ENCODE measurements at regions not wholly inside any gene's neighbourhood (a gene's known extent, or its start where the extent isn't known, plus 50 kb on each side); places are given as distances from the start of the nearest gene placed in this dataset.
"Not testable (repeated sequence)": the region's sequence is repeated elsewhere in the genome, so short reads cannot be mapped to it uniquely, and the experiment has no call there.

GRCh38 chr11:28799316-28799715 lies 691.1 kb downstream of the METTL15 start:
- DNase-seq: no peak

GRCh38 chr11:28798286-28798685 lies 690.1 kb downstream of the METTL15 start:
- DNase-seq: no peak

DNA sequence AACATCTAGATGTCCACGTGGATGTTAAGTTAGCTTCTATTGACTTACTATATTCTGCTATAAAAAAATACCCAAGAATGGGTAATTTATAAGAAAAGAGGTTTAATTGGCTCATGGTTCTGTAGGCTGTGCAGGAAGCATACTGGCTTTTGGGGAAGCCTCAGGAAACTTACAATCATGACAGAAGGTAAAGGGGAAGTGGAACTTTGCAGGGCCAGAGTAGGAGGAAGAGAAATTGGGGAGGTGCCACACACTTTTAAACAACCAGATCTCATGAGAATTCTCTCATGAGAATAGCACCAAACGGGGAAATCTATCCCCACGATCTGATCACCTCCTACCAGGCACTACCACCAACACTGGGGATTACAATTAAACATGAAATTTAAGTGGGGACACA lies 689.3 kb downstream of the METTL15 start:
- no peak for DNase-seq

DNA sequence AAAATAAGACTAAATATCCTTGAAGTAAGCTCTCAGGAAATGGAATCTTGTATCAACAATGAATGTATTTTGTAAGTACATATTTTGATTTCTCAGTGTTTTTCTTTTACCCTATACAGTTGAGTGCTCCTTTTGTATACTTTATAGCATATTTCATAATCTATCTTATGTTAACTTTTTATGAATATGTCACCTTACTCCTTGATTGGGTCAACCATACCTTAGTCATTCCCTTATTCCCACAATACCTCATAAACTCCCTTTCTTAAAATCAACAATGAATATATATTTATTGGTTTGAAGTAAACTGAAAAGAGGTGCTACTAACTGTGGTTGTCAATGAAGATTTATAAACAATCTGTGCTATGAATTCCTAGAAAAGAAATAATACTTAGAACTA lies 686.2 kb downstream of the METTL15 start:
- no peak for DNase-seq

GRCh38 chr11:28793282-28793738 lies 685.1 kb downstream of the METTL15 start:
- no peak for DNase-seq

- no peak for DNase-seq
These were observed 684.7 kb downstream of the METTL15 start for GRCh38 chr11:28792856-28793255.

DNA sequence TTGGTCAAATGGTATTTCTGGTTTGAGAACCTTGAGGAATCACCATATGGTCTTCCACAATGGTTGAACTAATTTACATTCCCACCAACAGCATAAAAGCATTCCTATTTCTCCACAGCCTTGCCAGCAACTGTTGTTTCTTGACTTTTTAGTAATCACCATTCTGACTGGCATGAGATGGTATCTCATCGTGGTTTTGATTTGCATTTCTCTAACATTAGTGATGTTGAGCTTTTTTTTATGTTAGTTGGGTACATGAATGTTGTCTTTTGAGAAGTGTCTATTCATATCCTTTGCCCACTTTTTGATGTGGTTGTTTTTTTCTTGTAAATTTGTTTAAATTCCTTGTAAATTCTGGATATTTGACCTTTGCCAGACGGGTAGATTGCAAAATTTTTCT lies 679.7 kb downstream of the METTL15 start:
- DNase-seq: not testable (repeated sequence)

DNA sequence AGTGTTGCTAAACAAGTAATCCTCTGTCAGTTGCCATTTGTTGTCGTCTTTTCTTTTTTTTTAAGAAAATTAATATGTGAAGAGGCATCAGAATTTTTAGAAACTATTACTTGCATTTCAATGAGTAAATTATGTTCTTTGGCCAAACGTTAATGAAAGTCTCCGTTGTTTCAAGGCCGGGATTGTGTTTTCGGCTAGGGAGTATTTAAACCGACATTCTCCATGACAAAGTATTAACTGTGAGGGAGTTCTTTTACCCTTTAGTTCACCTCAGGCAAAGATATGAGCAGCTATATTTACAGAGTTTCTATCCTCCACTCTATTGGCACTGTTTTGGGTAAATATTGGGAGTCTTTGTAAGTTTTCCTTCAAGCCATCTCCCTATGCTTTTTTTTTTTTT lies 668.9 kb downstream of the METTL15 start:
- no peak for DNase-seq

DNA sequence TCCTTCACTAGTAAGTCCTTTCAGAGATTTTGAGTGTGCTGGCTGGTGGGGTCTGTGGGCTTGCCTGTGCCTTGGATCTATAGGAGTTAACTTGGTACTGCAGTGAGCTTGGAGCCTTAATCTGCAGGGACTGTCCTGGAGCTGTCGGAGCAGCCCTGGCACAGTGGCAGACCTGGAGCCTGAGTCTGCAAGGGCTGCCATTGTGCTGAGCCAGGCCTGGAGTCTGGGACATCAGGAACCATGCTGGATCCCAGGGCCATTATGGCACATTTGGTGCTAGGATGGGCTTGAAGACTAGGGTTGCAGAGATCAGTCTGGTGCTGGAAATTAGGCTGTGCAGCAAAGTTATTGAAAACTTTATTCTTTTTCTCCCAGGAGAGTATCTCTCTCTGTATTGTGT lies 665.4 kb downstream of the METTL15 start:
- no peak for DNase-seq

DNA sequence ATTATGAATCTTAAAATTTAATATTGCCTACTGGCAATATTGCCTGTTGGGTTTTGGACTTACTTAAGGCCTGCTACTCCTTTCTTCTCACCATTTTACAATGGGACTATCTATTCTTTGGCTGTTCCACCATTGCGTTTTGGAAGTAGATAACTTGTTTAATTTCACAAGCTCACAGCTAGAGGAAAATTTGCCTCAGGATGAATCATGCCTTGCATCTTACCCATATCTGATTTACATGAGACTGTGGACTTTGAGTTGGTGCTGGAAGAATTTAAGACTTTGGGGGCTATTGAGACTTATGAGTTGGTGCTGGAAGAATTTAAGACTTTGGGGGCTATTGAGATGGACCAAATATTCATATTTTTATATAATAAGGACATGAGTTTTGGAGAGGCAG lies 662.6 kb downstream of the METTL15 start:
- no peak for DNase-seq

DNA sequence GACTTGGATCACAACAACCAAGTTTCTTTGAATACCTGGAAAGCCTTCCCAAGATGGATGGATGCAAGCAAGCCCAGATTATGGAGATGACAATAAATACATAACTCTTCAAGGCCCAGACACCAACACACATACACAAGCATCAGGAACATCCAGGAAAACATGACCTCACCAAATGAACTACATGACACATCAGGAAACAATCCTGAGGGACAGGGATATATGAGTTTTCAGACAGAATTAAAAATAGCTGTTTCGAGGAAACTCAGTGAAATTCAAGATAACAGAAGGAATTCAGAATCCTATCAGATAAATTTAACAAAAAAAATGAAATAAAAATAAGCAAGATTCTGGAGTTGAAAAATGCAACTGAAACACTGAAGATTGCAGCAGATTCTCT lies 659.4 kb downstream of the METTL15 start:
- DNase-seq: no peak

- DNase-seq: no peak
These were observed 655.7 kb downstream of the METTL15 start for GRCh38 chr11:28763876-28764275.

- DNase-seq: no peak
These were observed 655.0 kb downstream of the METTL15 start for GRCh38 chr11:28763151-28763550.

GRCh38 chr11:28760676-28761390 lies 652.6 kb downstream of the METTL15 start:
- no peak for DNase-seq

DNA sequence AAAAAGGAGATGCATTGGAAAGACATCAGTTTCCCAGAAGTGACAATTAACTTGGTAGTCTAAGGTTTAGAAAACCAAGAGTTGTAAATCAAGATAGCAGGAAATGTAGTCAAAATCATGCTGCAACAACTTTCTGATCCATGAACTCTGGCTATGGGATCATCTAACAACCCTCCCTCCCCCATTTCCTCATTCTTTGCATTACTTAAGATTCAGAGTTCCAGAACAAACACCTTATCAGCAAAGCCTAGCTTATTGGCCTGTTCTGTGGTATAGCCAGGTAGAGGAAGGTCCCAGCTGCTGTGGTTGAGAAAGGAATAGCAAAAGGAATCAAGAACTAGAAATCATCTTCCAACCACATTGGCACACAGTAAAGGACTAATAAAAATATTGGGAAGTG lies 651.1 kb downstream of the METTL15 start:
- DNase-seq: no peak

DNA sequence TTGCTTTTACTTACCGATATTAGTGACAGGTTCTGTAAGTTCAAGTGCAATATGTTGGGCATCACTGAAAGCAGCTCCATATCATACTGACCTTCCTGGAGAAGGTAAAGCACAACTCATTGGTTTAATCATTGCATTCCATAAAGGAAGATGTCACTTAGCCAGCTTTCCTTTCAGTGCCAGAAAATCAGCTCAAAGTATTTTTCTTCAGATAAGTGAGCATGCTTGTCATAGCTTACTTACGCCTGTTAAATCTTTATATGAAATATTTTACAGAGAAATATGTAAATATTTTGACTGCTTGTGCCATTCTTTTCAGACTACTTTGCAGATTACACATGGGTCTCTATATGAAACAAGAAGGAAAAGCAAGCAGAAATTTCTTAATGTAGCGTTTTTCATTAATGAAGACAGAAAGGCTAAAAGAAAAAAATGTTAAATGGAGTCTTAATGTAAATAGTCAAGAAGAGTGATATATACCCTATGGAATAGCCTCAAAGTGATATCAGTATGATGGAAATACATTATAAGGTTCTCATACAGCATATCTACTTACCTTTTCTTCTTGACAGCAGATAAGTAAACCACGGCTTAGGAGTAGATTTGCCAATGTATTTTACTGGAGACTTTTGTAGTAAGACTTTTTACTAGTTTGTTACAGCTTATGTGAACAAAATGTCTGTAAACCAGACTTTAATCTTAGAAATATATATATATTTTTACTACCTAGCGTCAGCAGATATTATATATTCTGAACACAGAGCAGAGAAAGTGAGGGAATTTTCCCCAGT lies 649.7 kb downstream of the METTL15 start:
- DNase-seq: no peak

GRCh38 chr11:28756977-28757376 lies 648.8 kb downstream of the METTL15 start:
- DNase-seq: no peak

DNA sequence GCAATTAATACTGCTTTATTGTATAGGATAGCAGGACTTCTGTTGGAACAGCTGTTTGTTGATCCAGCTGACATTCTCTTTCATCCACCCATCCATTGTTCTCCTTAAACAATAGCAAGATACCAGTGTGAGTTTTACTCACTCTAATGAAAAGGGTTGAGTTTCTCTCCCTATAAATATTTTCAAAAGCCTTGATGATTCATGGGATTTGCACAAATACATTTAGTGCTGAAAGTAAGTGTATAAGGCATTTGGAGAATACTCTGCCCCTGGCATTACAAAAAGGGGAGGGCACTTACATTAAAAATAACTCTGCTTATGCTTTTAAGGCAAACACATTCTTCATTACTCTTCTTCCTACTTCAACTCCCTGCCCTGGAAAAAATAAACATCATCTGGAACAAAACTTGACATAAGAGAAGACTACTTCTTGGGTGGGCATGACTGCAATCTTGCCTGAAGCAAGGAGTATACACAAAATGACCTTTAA lies 634.9 kb downstream of the METTL15 start:
- peak; percentile 2 for DNase-seq

GRCh38 chr11:28739489-28740280 lies 631.5 kb downstream of the METTL15 start:
- no peak for DNase-seq

DNA sequence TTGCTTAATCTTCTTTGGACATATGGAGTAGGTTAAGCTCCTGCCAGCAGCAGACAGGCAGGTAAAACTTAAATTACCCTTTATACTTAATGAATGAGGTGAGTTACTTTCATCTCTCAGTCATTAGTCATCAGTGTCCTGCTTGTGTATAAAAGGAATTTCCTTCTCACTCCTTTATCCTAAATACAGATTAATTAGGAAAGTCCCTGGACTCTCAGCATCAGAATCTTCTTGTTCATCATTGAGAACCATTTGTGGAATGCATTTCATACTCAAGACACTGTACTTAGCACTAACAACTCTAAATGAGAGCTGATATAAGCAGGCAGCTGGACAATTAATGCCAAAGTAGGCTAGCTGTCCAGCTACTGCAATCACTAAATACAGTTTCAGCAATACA lies 630.4 kb downstream of the METTL15 start:
- no peak for DNase-seq

GRCh38 chr11:28736256-28736655 lies 628.1 kb downstream of the METTL15 start:
- no peak for DNase-seq

- DNase-seq: no peak
These were observed 627.3 kb downstream of the METTL15 start for GRCh38 chr11:28735511-28735910.

DNA sequence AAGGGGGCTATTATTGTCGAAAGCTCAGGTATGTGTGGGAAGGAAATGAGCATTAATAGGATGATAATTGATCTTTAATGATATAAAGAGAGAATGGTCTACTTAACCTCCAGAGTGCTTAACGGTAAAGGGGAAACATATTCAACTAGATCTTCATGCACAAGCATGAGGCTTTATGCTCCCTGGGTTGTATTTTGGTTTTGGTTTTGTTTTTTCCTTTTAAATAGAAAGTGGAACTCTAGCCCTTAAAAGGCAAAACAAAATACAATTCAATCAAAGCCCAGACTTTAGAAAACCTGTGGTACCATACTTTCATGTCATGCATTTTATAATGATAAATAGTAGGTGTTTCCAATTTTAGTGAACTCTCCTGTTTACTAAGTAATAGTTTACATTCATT lies 622.7 kb downstream of the METTL15 start:
- no peak for DNase-seq

Data from tongue (tissue), 1 donor.